Mesothelial cell of epicardium (in vitro differentiated cells): ENCODE measurements at regions not wholly inside any gene's neighbourhood (a gene's known extent, or its start where the extent isn't known, plus 50 kb on each side); places are given as distances from the start of the nearest gene placed in this dataset.
"Not testable (repeated sequence)": the region's sequence is repeated elsewhere in the genome, so short reads cannot be mapped to it uniquely, and the experiment has no call there.

Experiments used
- DNase-seq, 2 experiments: peaks; one replicate each; pipeline ENCODE4 v3.0.0; 2021; ENCODE audit warnings: low spot score in 2 of 2; ENCODE audit not compliant: unreplicated experiment in 2 of 2
- H3K27ac Mint-ChIP-seq: 2 replicates; pipeline ENCODE4 v1.8.0; 2021; ENCODE audit warnings: mixed read lengths
- H3K27me3 Mint-ChIP-seq: 2 replicates; pipeline ENCODE4 v1.8.0; 2021; ENCODE audit warnings: low read depth, mixed read lengths
- H3K36me3 Mint-ChIP-seq: 2 replicates; pipeline ENCODE4 v1.8.0; 2021; ENCODE audit warnings: mixed read lengths
- H3K4me1 Mint-ChIP-seq: 2 replicates; pipeline ENCODE4 v1.8.0; 2021; ENCODE audit warnings: mixed read lengths
- H3K4me3 Mint-ChIP-seq: 2 replicates; pipeline ENCODE4 v1.8.0; 2021; ENCODE audit warnings: mild to moderate bottlenecking, moderate library complexity, mixed read lengths
- H3K9me3 Mint-ChIP-seq: 2 replicates; pipeline ENCODE4 v1.8.0; 2021; ENCODE audit warnings: mixed read lengths
- CTCF ChIP-seq: fragments of 200-600 bp; sonication (generic); IDR thresholded peaks from one replicate; pipeline ENCODE4 v1.5.0; 2021; ENCODE audit warnings: antibody characterized with exemption; ENCODE audit not compliant: unreplicated experiment

DNA sequence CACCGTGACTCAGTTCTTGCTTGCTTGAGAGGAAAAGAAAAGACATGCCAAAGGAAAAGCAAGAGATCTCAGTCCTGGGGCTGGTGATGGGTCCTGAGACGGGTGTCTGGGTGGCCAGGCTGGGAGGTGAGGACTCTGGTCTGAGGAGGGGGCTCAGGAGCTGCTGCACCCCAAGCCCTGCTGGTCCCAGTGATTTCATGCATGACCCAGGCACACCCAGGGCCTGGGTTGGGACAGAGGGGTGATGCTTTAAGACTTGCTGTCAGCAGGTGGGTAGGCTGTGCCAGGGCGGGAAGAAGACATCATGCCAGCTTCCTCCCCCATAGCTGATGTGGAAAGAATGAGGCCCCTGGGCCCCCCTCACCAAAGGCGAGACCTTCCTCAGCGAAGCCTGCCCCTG is 65.1 kb upstream of the PMEPA1 start:
- Mint-ChIP-seq H3K36me3 (no peaks in the 10 kb centered on the region), H3K4me3 (no peak overlapping the region), H3K4me1 (peaks cover 27% of the 10 kb centered on the region), H3K27ac (no peak overlapping the region), H3K9me3 (no peaks in the 10 kb centered on the region), H3K27me3 (peaks cover 2% of the 10 kb centered on the region)
- TF ChIP-seq CTCF = no peak
- no peak for DNase-seq

GRCh38 chr20:57774111-57774880 is 64.5 kb upstream of the PMEPA1 start:
- Mint-ChIP-seq H3K27ac (no peak overlapping the region), H3K9me3 (no peaks in the 10 kb centered on the region), H3K27me3 (peaks cover 2% of the 10 kb centered on the region), H3K4me1 (peaks cover 27% of the 10 kb centered on the region), H3K36me3 (no peaks in the 10 kb centered on the region), H3K4me3 (no peak overlapping the region)
- no peak for DNase-seq
- no peak for TF ChIP-seq CTCF

DNA sequence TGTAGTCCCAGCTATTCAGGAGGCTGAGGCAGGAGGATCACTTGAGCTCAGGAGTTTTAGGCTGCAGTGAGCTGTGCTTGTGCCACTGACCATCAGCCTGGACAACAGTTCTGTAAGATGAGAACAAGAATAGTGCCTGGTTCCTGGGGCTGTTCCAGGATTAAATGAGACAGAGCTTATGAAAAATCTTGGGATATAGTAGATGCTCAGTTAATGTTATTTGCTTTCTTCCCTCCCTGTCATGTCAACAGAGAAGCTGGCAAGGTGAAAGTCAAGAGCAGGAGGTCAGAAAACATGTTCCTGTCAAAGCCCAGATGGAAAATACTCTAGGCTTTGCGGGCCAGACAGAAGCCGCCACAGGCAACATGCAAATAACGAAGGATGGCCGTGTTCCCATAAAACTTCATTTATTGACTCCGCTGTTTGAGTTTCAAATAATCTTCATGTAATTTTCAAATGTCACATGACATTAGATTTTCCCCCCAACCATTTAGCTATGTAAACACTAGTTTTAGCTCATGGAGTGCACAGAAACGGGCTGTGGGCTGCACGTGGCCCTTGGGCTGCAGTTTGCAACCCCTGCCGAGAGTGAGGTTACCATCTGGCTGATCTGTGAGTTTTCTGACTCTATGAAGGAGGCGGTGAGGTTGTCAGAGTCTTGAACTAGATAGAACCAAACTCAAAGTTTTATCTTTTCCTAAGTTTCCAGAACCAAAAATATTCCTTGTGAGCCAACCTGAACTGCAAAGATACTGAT is 63.4 kb upstream of the PMEPA1 start:
- Mint-ChIP-seq H3K9me3 (no peaks in the 10 kb centered on the region), H3K27me3 (peaks cover 2% of the 10 kb centered on the region), H3K36me3 (no peaks in the 10 kb centered on the region), H3K4me3 (no peak overlapping the region), H3K27ac (no peak overlapping the region), H3K4me1 (peaks cover 19% of the 10 kb centered on the region)
- TF ChIP-seq CTCF = no peak
- DNase-seq = no peak

DNA sequence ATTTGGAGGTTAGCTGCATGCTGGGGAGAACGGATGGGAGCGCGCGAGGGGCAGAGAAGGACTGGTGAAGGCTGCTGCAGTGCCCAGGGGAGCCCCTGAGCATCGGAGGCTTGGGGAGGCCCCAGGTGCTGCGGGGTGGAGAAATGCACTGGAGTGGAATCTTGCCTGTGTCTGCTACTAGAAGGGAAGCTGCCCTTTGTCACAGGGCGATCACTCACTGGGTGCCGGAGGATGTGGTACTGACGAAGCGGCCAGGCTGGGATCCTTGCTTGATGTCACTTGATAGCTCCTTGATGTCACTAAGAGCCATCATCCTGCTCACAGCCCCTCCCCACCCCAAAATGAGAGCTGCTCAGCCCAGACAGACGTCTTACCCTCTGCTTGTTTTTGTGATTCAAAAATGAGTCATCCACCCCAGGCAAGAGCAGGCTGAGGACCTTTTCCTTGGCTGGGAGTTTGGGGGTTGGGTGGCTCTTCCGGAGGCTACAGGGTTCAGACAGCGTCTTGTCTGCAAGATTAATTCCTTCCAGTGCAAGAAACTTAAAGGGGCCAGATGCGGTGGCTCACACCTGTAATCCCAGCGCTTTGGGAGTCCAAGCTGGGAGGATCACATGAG is 62.6 kb upstream of the PMEPA1 start:
- Mint-ChIP-seq H3K4me1 (peaks cover 25% of the 10 kb centered on the region), H3K9me3 (no peaks in the 10 kb centered on the region), H3K36me3 (no peaks in the 10 kb centered on the region), H3K27ac (no peak overlapping the region), H3K4me3 (no peak overlapping the region), H3K27me3 (peaks cover 2% of the 10 kb centered on the region)
- TF ChIP-seq CTCF = no peak
- no peak for DNase-seq

GRCh38 chr20:57770852-57771720 is 61.3 kb upstream of the PMEPA1 start:
- peaks cover 2% of the 10 kb centered on the region for H3K27me3 Mint-ChIP-seq
- no peak for TF ChIP-seq CTCF
- peak overlapping the region; percentile 27 for H3K27ac Mint-ChIP-seq
- no peaks in the 10 kb centered on the region for H3K36me3 Mint-ChIP-seq
- no peak overlapping the region for H3K4me3 Mint-ChIP-seq
- DNase-seq = no peak
- H3K4me1 Mint-ChIP-seq = peaks cover 25% of the 10 kb centered on the region
- peaks cover 2% of the 10 kb centered on the region for H3K9me3 Mint-ChIP-seq

GRCh38 chr20:57770401-57770800 is 60.6 kb upstream of the PMEPA1 start:
- not testable (repeated sequence) for H3K36me3 Mint-ChIP-seq, H3K27ac Mint-ChIP-seq, DNase-seq, H3K27me3 Mint-ChIP-seq, H3K9me3 Mint-ChIP-seq, H3K4me3 Mint-ChIP-seq
- H3K4me1 Mint-ChIP-seq = peaks cover 25% of the 10 kb centered on the region
